ENCODE measurements at regions not wholly inside any gene's neighbourhood (a gene's known extent, or its start where the extent isn't known, plus 50 kb on each side); places are given as distances from the start of the nearest gene placed in this dataset.
"Not testable (repeated sequence)": the region's sequence is repeated elsewhere in the genome, so short reads cannot be mapped to it uniquely, and the experiment has no call there.

DNA sequence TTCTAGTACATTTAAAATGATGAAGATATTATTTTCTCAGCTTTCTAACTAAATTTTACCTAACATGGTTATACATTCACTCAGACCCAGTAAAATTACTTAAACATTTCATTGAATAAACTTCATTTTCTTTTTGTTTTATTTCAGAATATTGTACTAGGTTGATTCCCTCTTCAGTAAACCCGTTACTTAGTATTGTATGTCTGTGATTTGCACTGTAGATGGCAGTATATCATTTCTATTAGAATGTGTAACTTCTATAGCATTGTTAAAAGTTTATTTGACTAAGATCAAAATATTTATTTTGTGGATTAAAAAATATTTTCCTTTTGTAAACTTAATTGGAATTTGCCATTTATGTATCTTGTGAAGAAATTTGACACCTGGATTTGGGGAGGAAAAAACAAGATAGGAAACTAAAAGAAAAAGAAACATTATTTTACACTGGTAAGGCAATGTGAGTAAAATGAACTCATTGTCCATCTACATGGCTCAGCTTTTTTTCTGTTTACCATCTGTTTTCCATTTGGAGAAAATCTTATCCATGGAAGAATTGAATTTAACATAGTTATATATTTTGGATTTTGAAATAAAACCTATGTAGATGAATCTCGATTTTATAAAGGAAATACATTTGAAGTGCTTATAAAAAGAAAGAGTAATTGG, 145.6 kb upstream of the METTL14 start:
- DNase-seq (ENCODE audit: low spot score) = peak; percentile 6
- TF ChIP-seq, protein P1, sequence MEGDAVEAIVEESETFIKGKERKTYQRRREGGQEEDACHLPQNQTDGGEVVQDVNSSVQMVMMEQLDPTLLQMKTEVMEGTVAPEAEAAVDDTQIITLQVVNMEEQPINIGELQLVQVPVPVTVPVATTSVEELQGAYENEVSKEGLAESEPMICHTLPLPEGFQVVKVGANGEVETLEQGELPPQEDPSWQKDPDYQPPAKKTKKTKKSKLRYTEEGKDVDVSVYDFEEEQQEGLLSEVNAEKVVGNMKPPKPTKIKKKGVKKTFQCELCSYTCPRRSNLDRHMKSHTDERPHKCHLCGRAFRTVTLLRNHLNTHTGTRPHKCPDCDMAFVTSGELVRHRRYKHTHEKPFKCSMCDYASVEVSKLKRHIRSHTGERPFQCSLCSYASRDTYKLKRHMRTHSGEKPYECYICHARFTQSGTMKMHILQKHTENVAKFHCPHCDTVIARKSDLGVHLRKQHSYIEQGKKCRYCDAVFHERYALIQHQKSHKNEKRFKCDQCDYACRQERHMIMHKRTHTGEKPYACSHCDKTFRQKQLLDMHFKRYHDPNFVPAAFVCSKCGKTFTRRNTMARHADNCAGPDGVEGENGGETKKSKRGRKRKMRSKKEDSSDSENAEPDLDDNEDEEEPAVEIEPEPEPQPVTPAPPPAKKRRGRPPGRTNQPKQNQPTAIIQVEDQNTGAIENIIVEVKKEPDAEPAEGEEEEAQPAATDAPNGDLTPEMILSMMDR (IDR thresholded peaks at IDR 0.05; ENCODE audit: extremely low read depth, insufficient read depth, missing control alignments) = peak; percentile 38
- in situ Hi-C loops (cut with MboI; ENCODE audit: low pct_unique_long_range_greater_than_20kb, low sequenced_read_pairs, unreplicated experiment) = not testable (repeated sequence)

DNA sequence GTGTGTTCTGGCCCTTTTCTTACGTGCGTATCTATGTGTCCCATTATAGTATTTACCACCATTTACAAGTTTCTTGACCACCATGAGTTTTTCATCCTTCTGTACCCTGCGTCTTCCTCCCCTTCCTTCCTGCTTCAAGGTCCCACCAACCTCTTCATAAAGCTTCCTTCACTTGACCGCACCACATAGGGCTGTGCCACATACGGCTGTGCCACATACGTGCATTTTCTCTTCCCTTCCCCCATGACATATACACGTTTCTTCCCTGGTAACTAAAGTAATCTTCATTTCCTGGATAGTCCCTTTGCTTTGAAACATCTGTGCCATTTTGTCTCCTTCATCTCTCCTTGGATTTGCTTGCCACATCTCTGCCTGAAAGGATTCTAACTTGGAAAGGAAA, 128.6 kb upstream of the METTL14 start:
- in situ Hi-C loops (cut with MboI; ENCODE audit: low pct_unique_long_range_greater_than_20kb, low sequenced_read_pairs, unreplicated experiment); DNase-seq (ENCODE audit: low spot score): not testable (repeated sequence)

DNA sequence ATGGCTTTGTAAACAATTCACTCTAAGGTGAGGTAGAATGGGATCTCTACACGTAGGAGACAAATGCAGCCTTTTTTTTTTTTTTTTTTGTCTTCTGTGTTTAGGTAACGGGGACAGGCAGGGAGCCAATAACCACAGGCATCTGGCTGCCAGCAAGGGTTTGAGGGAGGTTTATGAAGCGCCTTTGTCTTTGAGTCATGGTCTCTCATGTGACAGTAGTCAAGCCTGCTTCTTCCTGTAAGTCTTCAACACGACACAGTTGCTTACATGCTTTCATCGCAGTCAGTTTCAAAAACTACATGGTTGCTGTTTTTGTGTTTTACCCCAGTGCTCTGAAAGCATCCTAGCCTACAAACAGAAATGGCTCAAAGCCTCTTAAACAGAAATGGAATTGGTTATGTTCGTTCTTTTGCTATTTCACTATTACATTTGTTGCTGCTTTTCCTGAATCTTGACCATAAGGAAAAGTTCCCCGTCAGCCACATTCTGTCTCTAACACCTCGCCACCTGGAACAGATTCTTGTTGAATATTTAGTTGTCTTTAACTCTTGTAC, 127.8 kb upstream of the METTL14 start:
- no peak for DNase-seq (ENCODE audit: low spot score)
- TF ChIP-seq, protein P1 (IDR thresholded peaks at IDR 0.05; ENCODE audit: extremely low read depth, insufficient read depth, missing control alignments) = no peak
- in situ Hi-C loops (cut with MboI; ENCODE audit: low pct_unique_long_range_greater_than_20kb, low sequenced_read_pairs, unreplicated experiment) = no loop called here

DNA sequence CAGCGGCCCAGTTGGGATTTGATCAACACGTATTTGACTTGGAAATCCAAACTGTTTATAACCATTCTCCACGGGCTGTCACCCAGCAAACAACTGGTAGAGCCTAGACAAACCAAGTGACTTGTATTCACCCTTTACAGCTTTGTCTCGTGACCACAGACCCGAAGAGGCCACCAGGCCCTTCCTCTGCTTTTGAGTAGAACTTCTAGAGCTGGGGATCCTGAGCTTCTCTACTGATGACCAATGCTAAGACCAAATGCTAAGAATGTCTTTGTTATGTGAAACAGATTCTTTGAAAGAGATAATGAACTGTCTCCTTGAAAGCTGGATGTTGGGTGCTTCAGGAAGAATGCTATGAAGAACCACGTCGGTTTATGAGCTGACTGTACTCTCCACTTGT, 127.0 kb upstream of the METTL14 start:
- in situ Hi-C loops (cut with MboI; ENCODE audit: low pct_unique_long_range_greater_than_20kb, low sequenced_read_pairs, unreplicated experiment); DNase-seq (ENCODE audit: low spot score): not testable (repeated sequence)

DNA sequence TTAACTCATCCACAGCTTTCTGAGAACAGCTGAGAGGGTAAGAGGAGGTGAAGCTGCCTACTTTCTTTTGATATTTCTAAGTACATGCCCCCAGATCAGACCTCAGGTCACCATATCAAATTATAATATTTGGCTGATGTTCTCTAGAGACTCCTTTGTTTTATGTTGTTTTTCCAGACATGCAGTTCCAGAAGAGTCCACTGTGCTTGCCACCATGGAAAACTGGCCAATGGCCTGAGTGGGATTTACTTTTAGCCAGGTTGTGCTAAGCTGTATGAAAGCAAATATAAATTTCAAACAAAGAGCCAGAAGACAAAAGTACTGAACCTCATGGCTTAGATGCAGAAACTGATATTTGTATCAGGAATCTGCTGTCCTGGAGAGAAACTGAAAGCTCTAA, 123.6 kb upstream of the METTL14 start:
- in situ Hi-C loops (cut with MboI; ENCODE audit: low pct_unique_long_range_greater_than_20kb, low sequenced_read_pairs, unreplicated experiment) = not testable (repeated sequence)

DNA sequence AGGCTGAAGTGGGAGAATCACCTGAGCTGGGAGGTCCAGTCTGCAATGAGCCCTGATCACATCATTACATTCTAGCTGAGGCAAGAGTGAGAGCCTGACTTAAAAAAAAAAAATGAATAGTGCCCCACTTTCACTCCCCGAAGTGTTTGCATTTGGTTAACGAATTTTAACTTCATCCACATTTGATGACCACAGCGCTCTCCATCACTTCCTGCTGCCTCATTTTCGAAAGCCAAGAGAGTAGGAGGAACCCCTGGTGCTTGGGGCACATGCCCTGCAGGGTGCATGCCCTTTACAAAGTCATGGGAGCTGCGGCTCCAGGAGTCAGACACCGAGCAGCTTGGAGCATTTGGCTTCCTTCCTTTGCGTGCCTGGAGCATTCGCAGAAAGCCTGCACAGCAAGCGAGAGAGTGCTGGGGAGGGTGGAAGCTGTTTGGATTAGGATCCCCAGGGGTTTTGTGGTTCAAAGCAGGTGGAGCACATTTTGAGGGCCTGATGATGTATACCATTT, 119.1 kb upstream of the METTL14 start:
- DNase-seq (ENCODE audit: low spot score) = not testable (repeated sequence)

More for the DNA sequence above, 123.6 kb upstream of the METTL14 start:
- not testable (repeated sequence) for DNase-seq (ENCODE audit: low spot score)

DNA sequence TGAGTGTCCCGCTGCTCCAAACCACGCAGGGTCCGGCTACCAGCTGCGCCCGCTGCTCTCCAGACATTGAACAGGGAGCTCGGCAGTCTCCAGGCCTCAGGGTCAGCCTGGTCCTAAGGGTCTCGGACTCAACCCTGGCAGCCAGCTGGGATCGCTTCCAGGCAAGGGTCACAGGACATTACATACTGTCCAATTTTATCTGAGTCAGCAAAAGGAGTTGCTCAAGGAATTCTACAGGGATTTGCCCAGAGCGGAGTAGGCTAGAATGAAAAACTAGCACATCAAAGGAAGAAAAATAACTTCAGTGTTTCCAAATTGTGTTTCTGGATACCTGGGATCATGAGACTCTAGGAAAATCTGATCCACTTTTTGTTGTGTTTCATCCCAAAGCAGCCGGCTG, 112.2 kb upstream of the METTL14 start:
- DNase-seq (ENCODE audit: low spot score); in situ Hi-C loops (cut with MboI; ENCODE audit: low pct_unique_long_range_greater_than_20kb, low sequenced_read_pairs, unreplicated experiment): not testable (repeated sequence)

More for the DNA sequence above, 119.1 kb upstream of the METTL14 start:
- in situ Hi-C loops (cut with MboI; ENCODE audit: low pct_unique_long_range_greater_than_20kb, low sequenced_read_pairs, unreplicated experiment) = not testable (repeated sequence)

DNA sequence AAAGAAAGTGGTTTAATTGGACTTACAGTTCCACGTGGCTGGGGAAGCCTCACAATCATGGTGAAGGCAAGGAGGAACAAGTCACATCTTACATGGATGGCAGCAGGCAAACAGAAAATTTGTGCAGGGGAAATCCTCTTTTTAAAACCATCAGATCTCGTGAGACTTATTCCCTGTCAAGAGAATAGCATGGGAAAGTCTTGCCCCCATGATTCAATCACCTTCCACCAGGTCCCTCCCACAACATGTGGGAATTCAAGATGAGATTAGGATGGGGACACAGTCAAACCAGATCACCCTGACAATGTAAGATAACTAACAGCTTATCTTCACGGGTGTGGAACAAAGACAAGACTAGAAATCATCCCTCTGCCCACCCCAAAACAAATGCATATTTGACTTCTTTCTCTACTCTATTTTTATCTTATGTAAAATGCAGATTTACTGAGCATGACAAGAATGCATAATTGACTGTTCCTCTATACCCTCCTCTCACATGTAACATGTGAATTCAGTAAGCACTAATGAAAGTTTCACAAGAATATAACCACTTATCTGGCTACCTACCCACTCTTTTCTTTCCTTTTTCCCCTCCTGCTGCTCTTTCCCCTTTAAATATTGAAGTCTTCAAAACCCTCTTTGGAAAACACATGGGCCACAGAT, 110.8 kb upstream of the METTL14 start:
- DNase-seq (ENCODE audit: low spot score); in situ Hi-C loops (cut with MboI; ENCODE audit: low pct_unique_long_range_greater_than_20kb, low sequenced_read_pairs, unreplicated experiment): not testable (repeated sequence)

DNA sequence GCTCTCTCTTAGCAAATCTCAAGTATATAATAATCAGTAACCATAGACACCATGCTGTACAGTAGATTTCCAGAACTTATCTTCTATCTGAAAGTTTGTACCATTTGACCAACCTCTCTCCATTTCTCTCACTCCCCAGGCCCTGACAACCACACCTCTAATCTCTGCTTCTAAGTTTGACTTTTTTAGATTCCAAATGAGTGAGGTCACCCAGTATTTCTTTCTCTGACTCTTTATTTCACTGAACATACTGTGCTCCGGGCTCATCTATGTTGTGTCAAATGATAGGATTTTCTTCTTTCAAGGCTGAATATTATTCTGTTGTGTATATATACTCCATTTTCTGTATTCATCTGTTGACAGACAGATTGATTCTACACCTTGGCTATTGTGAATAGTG, 110.1 kb upstream of the METTL14 start:
- DNase-seq (ENCODE audit: low spot score); in situ Hi-C loops (cut with MboI; ENCODE audit: low pct_unique_long_range_greater_than_20kb, low sequenced_read_pairs, unreplicated experiment): not testable (repeated sequence)

DNA sequence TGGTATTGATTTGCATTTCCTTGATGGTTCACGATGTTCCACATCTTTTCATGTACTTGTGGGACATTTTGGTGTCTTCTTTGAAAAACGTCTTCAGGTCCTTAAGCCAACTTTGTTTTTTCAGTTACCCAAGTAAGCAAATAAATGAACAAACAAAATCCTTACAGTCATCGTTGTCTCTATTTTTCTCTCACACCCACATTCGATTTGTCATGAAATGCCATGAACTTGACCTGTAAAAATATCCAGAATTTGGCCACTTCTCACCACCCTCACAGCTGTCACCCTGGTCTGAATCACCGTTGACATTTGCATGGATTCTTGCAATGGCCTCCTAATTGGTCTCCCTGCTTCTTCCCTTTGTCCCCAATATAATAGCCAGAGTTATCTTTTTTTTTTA, 109.5 kb upstream of the METTL14 start:
- in situ Hi-C loops (cut with MboI; ENCODE audit: low pct_unique_long_range_greater_than_20kb, low sequenced_read_pairs, unreplicated experiment); DNase-seq (ENCODE audit: low spot score): not testable (repeated sequence)

DNA sequence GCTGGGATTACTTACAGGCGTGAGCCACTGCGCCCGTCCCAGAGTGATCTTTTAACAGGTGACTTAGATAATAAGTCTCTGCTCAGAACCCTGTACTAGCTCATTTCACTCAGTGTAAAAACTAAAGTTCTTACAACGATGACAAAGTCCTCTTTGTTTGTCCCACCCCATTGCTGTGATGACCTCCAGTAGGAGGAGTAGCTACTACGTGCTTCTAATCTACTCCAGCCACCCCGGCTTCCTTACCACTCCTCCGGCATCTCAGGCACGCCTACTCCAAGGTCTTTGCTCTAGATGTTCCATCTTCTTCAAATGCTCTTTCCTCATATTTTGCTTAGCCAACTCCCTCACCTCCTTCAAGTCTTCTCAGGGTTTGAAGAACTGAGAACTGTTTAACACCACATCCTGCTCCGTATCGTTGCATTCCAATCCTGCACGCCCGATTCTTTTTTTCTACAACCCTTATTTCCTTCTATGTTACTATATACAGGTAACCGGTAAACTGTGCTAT, 108.4 kb upstream of the METTL14 start:
- DNase-seq (ENCODE audit: low spot score); in situ Hi-C loops (cut with MboI; ENCODE audit: low pct_unique_long_range_greater_than_20kb, low sequenced_read_pairs, unreplicated experiment): not testable (repeated sequence)
